ENCODE measurements at regions not wholly inside any gene's neighbourhood (a gene's known extent, or its start where the extent isn't known, plus 50 kb on each side); places are given as distances from the start of the nearest gene placed in this dataset.

DNA sequence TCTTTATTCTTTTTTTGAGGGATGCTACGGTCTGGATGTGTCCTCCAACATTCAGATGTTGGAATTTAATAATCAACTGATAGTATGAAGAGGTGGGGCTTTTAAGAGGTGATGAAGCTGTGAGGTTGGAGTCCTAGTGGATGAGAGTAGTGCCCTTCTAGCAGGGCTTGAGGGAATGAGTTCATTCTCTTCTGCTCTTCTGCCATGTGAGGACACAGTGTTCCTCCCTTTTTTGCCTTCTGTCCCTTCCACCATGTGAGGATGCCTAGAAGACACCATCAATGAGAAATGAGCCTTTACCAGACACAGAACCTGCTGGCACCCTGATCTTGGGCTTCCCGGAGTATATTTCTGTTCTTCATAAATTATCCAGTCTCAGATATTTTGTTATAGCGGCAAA is 82.1 kb upstream of the MLIP start (continued):
- TF ChIP-seq, protein P1, sequence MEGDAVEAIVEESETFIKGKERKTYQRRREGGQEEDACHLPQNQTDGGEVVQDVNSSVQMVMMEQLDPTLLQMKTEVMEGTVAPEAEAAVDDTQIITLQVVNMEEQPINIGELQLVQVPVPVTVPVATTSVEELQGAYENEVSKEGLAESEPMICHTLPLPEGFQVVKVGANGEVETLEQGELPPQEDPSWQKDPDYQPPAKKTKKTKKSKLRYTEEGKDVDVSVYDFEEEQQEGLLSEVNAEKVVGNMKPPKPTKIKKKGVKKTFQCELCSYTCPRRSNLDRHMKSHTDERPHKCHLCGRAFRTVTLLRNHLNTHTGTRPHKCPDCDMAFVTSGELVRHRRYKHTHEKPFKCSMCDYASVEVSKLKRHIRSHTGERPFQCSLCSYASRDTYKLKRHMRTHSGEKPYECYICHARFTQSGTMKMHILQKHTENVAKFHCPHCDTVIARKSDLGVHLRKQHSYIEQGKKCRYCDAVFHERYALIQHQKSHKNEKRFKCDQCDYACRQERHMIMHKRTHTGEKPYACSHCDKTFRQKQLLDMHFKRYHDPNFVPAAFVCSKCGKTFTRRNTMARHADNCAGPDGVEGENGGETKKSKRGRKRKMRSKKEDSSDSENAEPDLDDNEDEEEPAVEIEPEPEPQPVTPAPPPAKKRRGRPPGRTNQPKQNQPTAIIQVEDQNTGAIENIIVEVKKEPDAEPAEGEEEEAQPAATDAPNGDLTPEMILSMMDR (IDR thresholded peaks at IDR 0.05; ENCODE audit: control extremely low read depth in 1 of 3, insufficient read depth in 1 of 3, low read depth in 1 of 3, low read length in 3 of 3): no peak
- TF ChIP-seq KDM4A (IDR thresholded peaks at IDR 0.05; ENCODE audit: low read depth, low read length, severe bottlenecking) (no peak), EGR1 (IDR thresholded peaks at IDR 0.05; ENCODE audit: borderline replicate concordance, low read depth, low read length) (no peak), CBX8 (IDR thresholded peaks at IDR 0.05; ENCODE audit: borderline replicate concordance, low read depth, low read length) (no peak), JUN (IDR thresholded peaks at IDR 0.05; ENCODE audit: low read depth, low read length) (no peak), TAF1 (IDR thresholded peaks at IDR 0.05; ENCODE audit: low read depth, low read length) (no peak), BRCA1 (IDR thresholded peaks at IDR 0.05; ENCODE audit: low read depth, low read length) (no peak)

Data from H1 (cell line).